ENCODE measurements at regions not wholly inside any gene's neighbourhood (a gene's known extent, or its start where the extent isn't known, plus 50 kb on each side); places are given as distances from the start of the nearest gene placed in this dataset.
"Not testable (repeated sequence)": the region's sequence is repeated elsewhere in the genome, so short reads cannot be mapped to it uniquely, and the experiment has no call there.

- no peak for DNase-seq (ENCODE audit: low spot score)
- in situ Hi-C loops (cut with HindIII; ENCODE audit: low sequenced_read_pairs) = no loop called here
Observed at GRCh38 chr3:154850921-154851320, 229.2 kb upstream of the MME start.

- in situ Hi-C loops (cut with HindIII; ENCODE audit: low sequenced_read_pairs) = no loop called here
- DNase-seq (ENCODE audit: low spot score) = no peak
Observed at GRCh38 chr3:154849408-154849807, 230.7 kb upstream of the MME start.

GRCh38 chr3:154844863-154845262 is 235.3 kb upstream of the MME start:
- in situ Hi-C loops (cut with HindIII; ENCODE audit: low sequenced_read_pairs) = no loop called here
- no peak for DNase-seq (ENCODE audit: low spot score)

GRCh38 chr3:154843647-154844046 is 236.5 kb upstream of the MME start:
- DNase-seq (ENCODE audit: low spot score) = no peak
- in situ Hi-C loops (cut with HindIII; ENCODE audit: low sequenced_read_pairs) = no loop called here

GRCh38 chr3:154842536-154842935 is 237.6 kb upstream of the MME start:
- in situ Hi-C loops (cut with HindIII; ENCODE audit: low sequenced_read_pairs) = no loop called here
- DNase-seq (ENCODE audit: low spot score) = no peak

- in situ Hi-C loops (cut with HindIII; ENCODE audit: low sequenced_read_pairs) = no loop called here
- no peak for DNase-seq (ENCODE audit: low spot score)
Observed at GRCh38 chr3:154835639-154836038, 244.5 kb upstream of the MME start.

- in situ Hi-C loops (cut with HindIII; ENCODE audit: low sequenced_read_pairs); DNase-seq (ENCODE audit: low spot score): not testable (repeated sequence)
Observed at GRCh38 chr3:154834831-154835230, 245.3 kb upstream of the MME start.

GRCh38 chr3:154829929-154830328 is 250.2 kb upstream of the MME start:
- DNase-seq (ENCODE audit: low spot score) = no peak
- in situ Hi-C loops (cut with HindIII; ENCODE audit: low sequenced_read_pairs) = no loop called here

- in situ Hi-C loops (cut with HindIII; ENCODE audit: low sequenced_read_pairs) = no loop called here
- DNase-seq (ENCODE audit: low spot score) = no peak
Observed at GRCh38 chr3:154819491-154819890, 260.6 kb upstream of the MME start.

GRCh38 chr3:154818676-154819255 is 261.4 kb upstream of the MME start:
- in situ Hi-C loops (cut with HindIII; ENCODE audit: low sequenced_read_pairs) = no loop called here
- no peak for DNase-seq (ENCODE audit: low spot score)

GRCh38 chr3:154810017-154810416 is 270.1 kb upstream of the MME start:
- DNase-seq (ENCODE audit: low spot score); in situ Hi-C loops (cut with HindIII; ENCODE audit: low sequenced_read_pairs): not testable (repeated sequence)

GRCh38 chr3:154801729-154802128 is 278.4 kb upstream of the MME start:
- DNase-seq (ENCODE audit: low spot score) = no peak
- in situ Hi-C loops (cut with HindIII; ENCODE audit: low sequenced_read_pairs) = no loop called here

GRCh38 chr3:154799800-154800199 is 280.3 kb upstream of the MME start:
- in situ Hi-C loops (cut with HindIII; ENCODE audit: low sequenced_read_pairs) = no loop called here
- no peak for DNase-seq (ENCODE audit: low spot score)

- in situ Hi-C loops (cut with HindIII; ENCODE audit: low sequenced_read_pairs) = no loop called here
- peak; percentile 28 for DNase-seq (ENCODE audit: low spot score)
Observed at GRCh38 chr3:154795582-154795981, 284.5 kb upstream of the MME start.

GRCh38 chr3:154794814-154795445 is 285.2 kb upstream of the MME start:
- in situ Hi-C loops (cut with HindIII; ENCODE audit: low sequenced_read_pairs) = no loop called here
- DNase-seq (ENCODE audit: low spot score) = peak; percentile 17

GRCh38 chr3:154794391-154794790 is 285.7 kb upstream of the MME start:
- in situ Hi-C loops (cut with HindIII; ENCODE audit: low sequenced_read_pairs) = no loop called here
- DNase-seq (ENCODE audit: low spot score) = no peak

- in situ Hi-C loops (cut with HindIII; ENCODE audit: low sequenced_read_pairs) = no loop called here
- no peak for DNase-seq (ENCODE audit: low spot score)
Observed at GRCh38 chr3:154792828-154793227, 287.3 kb upstream of the MME start.

- DNase-seq (ENCODE audit: low spot score) = no peak
- in situ Hi-C loops (cut with HindIII; ENCODE audit: low sequenced_read_pairs) = no loop called here
Observed at GRCh38 chr3:154791611-154792010, 288.5 kb upstream of the MME start.

GRCh38 chr3:154786724-154787123 is 293.4 kb upstream of the MME start:
- in situ Hi-C loops (cut with HindIII; ENCODE audit: low sequenced_read_pairs) = no loop called here
- DNase-seq (ENCODE audit: low spot score) = no peak

GRCh38 chr3:154783521-154783931 is 296.6 kb upstream of the MME start:
- in situ Hi-C loops (cut with HindIII; ENCODE audit: low sequenced_read_pairs) = no loop called here

GRCh38 chr3:154783061-154783460 is 297.1 kb upstream of the MME start:
- no peak for DNase-seq (ENCODE audit: low spot score)
- in situ Hi-C loops (cut with HindIII; ENCODE audit: low sequenced_read_pairs) = no loop called here

More at GRCh38 chr3:154783521-154783931, 296.6 kb upstream of the MME start:
- DNase-seq (ENCODE audit: low spot score) = no peak

All from G401 (cell line).